Endodermal cell (in vitro differentiated cells): ENCODE measurements at regions not wholly inside any gene's neighbourhood (a gene's known extent, or its start where the extent isn't known, plus 50 kb on each side); places are given as distances from the start of the nearest gene placed in this dataset.

Experiments used
- DNase-seq: peaks from one replicate; pipeline ENCODE4 v3.0.0-alpha.2; 2017
- H3K27ac ChIP-seq: 2 replicates; pipeline ENCODE4 v1.5.1; 2013; ENCODE audit warnings: mild to moderate bottlenecking, low read depth, low read length, moderate library complexity
- H3K27me3 ChIP-seq: 2 replicates; pipeline ENCODE4 v1.6.1; 2013; ENCODE audit warnings: mild to moderate bottlenecking, low read length, moderate library complexity; ENCODE audit not compliant: insufficient read depth, control insufficient read depth, poor library complexity, severe bottlenecking
- H3K36me3 ChIP-seq: 2 replicates; pipeline ENCODE4 v1.7.0; 2013; ENCODE audit warnings: mild to moderate bottlenecking, low read length, moderate library complexity; ENCODE audit not compliant: control insufficient read depth, insufficient read depth
- H3K4me1 ChIP-seq: one replicate; pipeline ENCODE4 v1.7.0; 2013; ENCODE audit warnings: low read length; ENCODE audit not compliant: control insufficient read depth, insufficient read depth
- H3K4me3 ChIP-seq: 2 replicates; pipeline ENCODE4 v1.5.1; 2013; ENCODE audit warnings: mild to moderate bottlenecking, low read length, moderate library complexity
- H3K9ac ChIP-seq: 2 replicates; pipeline ENCODE4 v1.6.1; 2013; ENCODE audit warnings: mild to moderate bottlenecking, low read length, moderate library complexity; ENCODE audit not compliant: poor library complexity, severe bottlenecking; ENCODE audit errors: extremely low read depth
- H3K9me3 ChIP-seq: 2 replicates; pipeline ENCODE4 v1.6.1; 2013; ENCODE audit warnings: mild to moderate bottlenecking, low read length, moderate library complexity; ENCODE audit not compliant: control insufficient read depth
- H3K27ac Mint-ChIP-seq: 2 replicates; pipeline ENCODE4 v1.8.0; 2020; ENCODE audit warnings: mixed read lengths
- H3K27me3 Mint-ChIP-seq: 2 replicates; pipeline ENCODE4 v1.8.0; 2021; ENCODE audit warnings: mild to moderate bottlenecking, mixed read lengths; ENCODE audit not compliant: insufficient read depth
- H3K36me3 Mint-ChIP-seq: 2 replicates; pipeline ENCODE4 v1.8.0; 2020; ENCODE audit warnings: low read depth, mixed read lengths
- H3K4me1 Mint-ChIP-seq: 2 replicates; pipeline ENCODE4 v1.8.0; 2020; ENCODE audit warnings: mixed read lengths
- H3K4me3 Mint-ChIP-seq: 2 replicates; pipeline ENCODE4 v1.8.0; 2020; ENCODE audit warnings: mild to moderate bottlenecking, moderate library complexity, mixed read lengths
- H3K9me3 Mint-ChIP-seq: 2 replicates; pipeline ENCODE4 v1.8.0; 2020; ENCODE audit warnings: mild to moderate bottlenecking, mixed read lengths
- CTCF ChIP-seq: fragments of 200-600 bp; sonication (generic); conservative IDR thresholded peaks from 2 replicates; pipeline ENCODE4 v1.5.0; 2021; ENCODE audit warnings: antibody characterized with exemption, mild to moderate bottlenecking
- WGBS, 2 experiments: methylation state at CpG; one replicate each; pipeline versions ENCODE4 v1.1.5 to v1.1.7; 2013; ENCODE audit warnings: missing lambda C conversion rate in 2 of 2, mixed read lengths in 1 of 2; ENCODE audit not compliant: insufficient coverage in 1 of 2, insufficient read length in 1 of 2; 5-methylcytosine and 5-hydroxymethylcytosine counted together

DNA sequence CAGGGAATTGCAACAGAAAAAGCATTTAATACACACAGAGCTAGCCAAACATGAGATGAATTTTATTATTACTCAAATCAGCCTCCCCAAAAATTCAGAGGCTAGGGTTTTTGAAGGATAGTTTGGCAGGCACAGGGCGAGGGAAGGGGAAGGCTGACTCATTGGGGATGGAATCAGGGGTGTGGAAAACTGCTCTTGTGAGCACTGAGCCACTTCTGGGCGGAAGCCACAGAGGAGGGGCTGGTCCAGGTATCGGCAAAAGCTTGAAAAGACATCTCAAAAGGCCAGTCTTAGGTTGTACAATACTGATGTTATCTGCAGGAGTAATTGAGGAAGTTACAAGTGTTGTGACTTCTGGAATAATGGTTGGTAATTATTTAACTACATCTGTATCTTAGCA, 109.4 kb downstream of the TLR5 start:
- Mint-ChIP-seq H3K27me3 (no peaks in the 10 kb centered on the region), H3K4me1 (peaks cover 59% of the 10 kb centered on the region), H3K9me3 (no peaks in the 10 kb centered on the region), H3K36me3 (peaks cover 13% of the 10 kb centered on the region), H3K27ac (peak overlapping the region; percentile 78), H3K4me3 (no peak overlapping the region)
- H3K36me3 ChIP-seq: peaks cover 21% of the 10 kb centered on the region
- DNase-seq: no peak
- no peak overlapping the region for H3K27ac ChIP-seq
- no peak for TF ChIP-seq CTCF
- no peaks in the 10 kb centered on the region for H3K27me3 ChIP-seq
- peak overlapping the region; percentile 19 for H3K4me3 ChIP-seq
- no peaks in the 10 kb centered on the region for H3K9me3 ChIP-seq
- 90 to 93% methylated on average over 3 of the region's 3 CpGs for WGBS, 2 experiments
- no peak overlapping the region for H3K9ac ChIP-seq
- peaks cover 18% of the 10 kb centered on the region for H3K4me1 ChIP-seq

DNA sequence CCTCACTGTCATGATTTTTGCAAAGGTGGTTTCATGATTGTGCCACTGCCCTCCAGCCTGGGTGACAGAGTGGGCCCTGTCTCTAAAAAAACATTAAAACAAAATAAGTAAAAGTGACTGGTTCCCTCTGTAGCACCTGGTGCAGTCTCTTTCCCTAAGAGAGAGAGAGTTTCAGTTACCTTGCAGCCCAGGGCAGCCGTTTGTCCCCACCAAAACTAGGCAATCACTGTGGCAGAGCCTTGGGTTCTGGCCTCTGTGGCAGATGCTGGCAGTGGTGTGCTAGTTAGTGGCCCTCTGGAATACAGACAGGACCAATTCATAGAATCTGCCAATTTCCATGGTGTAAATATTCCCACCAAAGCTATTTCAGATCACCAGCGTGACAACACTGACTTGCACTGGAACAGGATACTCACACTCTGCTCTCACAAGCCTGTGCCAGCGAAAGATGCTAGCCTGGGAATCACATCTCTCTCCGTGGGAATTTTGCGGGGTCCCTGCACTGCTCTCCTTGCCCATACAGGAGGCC, 108.7 kb downstream of the TLR5 start:
- 93 to 96% methylated on average over 5 of the region's 5 CpGs for WGBS, 2 experiments
- peak; percentile 30 for DNase-seq
- H3K9me3 Mint-ChIP-seq: no peaks in the 10 kb centered on the region
- Histone ChIP-seq H3K9me3 (no peaks in the 10 kb centered on the region), H3K9ac (no peak overlapping the region), H3K27ac (no peak overlapping the region), H3K4me3 (no peak overlapping the region), H3K4me1 (peaks cover 18% of the 10 kb centered on the region), H3K27me3 (no peaks in the 10 kb centered on the region), H3K36me3 (peaks cover 22% of the 10 kb centered on the region)
- no peak overlapping the region for H3K27ac Mint-ChIP-seq
- TF ChIP-seq CTCF: no peak
- no peak overlapping the region for H3K4me3 Mint-ChIP-seq
- no peaks in the 10 kb centered on the region for H3K27me3 Mint-ChIP-seq
- H3K4me1 Mint-ChIP-seq: peaks cover 60% of the 10 kb centered on the region
- H3K36me3 Mint-ChIP-seq: peaks cover 13% of the 10 kb centered on the region

GRCh38 chr1:223035724-223036478, 107.1 kb downstream of the TLR5 start:
- no peak overlapping the region for H3K27ac ChIP-seq
- Mint-ChIP-seq H3K9me3 (no peaks in the 10 kb centered on the region), H3K4me3 (no peak overlapping the region), H3K4me1 (peaks cover 63% of the 10 kb centered on the region), H3K36me3 (peaks cover 23% of the 10 kb centered on the region), H3K27me3 (no peaks in the 10 kb centered on the region), H3K27ac (no peak overlapping the region)
- no peak overlapping the region for H3K9ac ChIP-seq
- H3K36me3 ChIP-seq: peaks cover 35% of the 10 kb centered on the region
- H3K27me3 ChIP-seq: no peaks in the 10 kb centered on the region
- H3K4me1 ChIP-seq: peaks cover 18% of the 10 kb centered on the region
- WGBS, 2 experiments: 76 to 84% methylated on average over 7 to 11 of the region's 11 CpGs
- H3K9me3 ChIP-seq: no peaks in the 10 kb centered on the region
- TF ChIP-seq CTCF: no peak
- peak; percentile 33 for DNase-seq
- H3K4me3 ChIP-seq: no peak overlapping the region
